ENCODE measurements at regions not wholly inside any gene's neighbourhood (a gene's known extent, or its start where the extent isn't known, plus 50 kb on each side); places are given as distances from the start of the nearest gene placed in this dataset.
A peak's percentile ranks its signal among the peaks of the same experiment; 100 is the strongest.
"Not testable (repeated sequence)": the region's sequence is repeated elsewhere in the genome, so short reads cannot be mapped to it uniquely, and the experiment has no call there.

- TF ChIP-seq CTCF (IDR thresholded peaks at IDR 0.05; ENCODE audit: extremely low read depth, low read depth, low read length) = no peak
- H4K20me1 ChIP-seq (ENCODE audit: insufficient read depth, low read length) = no peaks in the 10 kb centered on the region
- no peak overlapping the region for H3K4me2 ChIP-seq (ENCODE audit: insufficient read depth, low read length)
- H2AFZ ChIP-seq (ENCODE audit: low read length) = peak overlapping the region; percentile 25
- no peak for DNase-seq (ENCODE audit: insufficient read length, low spot score, missing footprints)
- H3K9me3 ChIP-seq (ENCODE audit: low read depth, low read length) = no peaks in the 10 kb centered on the region
- no peaks in the 10 kb centered on the region for H3K27me3 ChIP-seq (ENCODE audit: insufficient read depth, low read length)
- H3K4me1 ChIP-seq (ENCODE audit: insufficient read depth, low read length) = no peaks in the 10 kb centered on the region
- no peaks in the 10 kb centered on the region for H3K36me3 ChIP-seq (ENCODE audit: insufficient read depth, low read length)
- H3K4me3 ChIP-seq (ENCODE audit: insufficient read depth, low read length) = no peak overlapping the region
- no peaks in the 10 kb centered on the region for H3K79me2 ChIP-seq (ENCODE audit: insufficient read depth, low read length)
- no peak overlapping the region for H3K27ac ChIP-seq (ENCODE audit: low read depth, low read length)
These were observed 906.7 kb downstream of the NR2F1-AS1 start for GRCh38 chr5:92674321-92674720.

GRCh38 chr5:92665506-92665905 is 915.5 kb downstream of the NR2F1-AS1 start:
- no peaks in the 10 kb centered on the region for H3K79me2 ChIP-seq (ENCODE audit: insufficient read depth, low read length)
- no peaks in the 10 kb centered on the region for H3K36me3 ChIP-seq (ENCODE audit: insufficient read depth, low read length)
- no peak for TF ChIP-seq CTCF (IDR thresholded peaks at IDR 0.05; ENCODE audit: extremely low read depth, low read depth, low read length)
- no peaks in the 10 kb centered on the region for H3K4me1 ChIP-seq (ENCODE audit: insufficient read depth, low read length)
- H3K27ac ChIP-seq (ENCODE audit: low read depth, low read length) = no peak overlapping the region
- no peak overlapping the region for H3K4me3 ChIP-seq (ENCODE audit: insufficient read depth, low read length)
- no peak for DNase-seq (ENCODE audit: insufficient read length, low spot score, missing footprints)
- no peaks in the 10 kb centered on the region for H4K20me1 ChIP-seq (ENCODE audit: insufficient read depth, low read length)
- H3K9me3 ChIP-seq (ENCODE audit: low read depth, low read length) = no peaks in the 10 kb centered on the region
- no peaks in the 10 kb centered on the region for H3K27me3 ChIP-seq (ENCODE audit: insufficient read depth, low read length)
- H2AFZ ChIP-seq (ENCODE audit: low read length) = no peak overlapping the region
- H3K4me2 ChIP-seq (ENCODE audit: insufficient read depth, low read length) = no peak overlapping the region

- Histone ChIP-seq H3K79me2 (ENCODE audit: insufficient read depth, low read length) (no peaks in the 10 kb centered on the region), H3K4me2 (ENCODE audit: insufficient read depth, low read length) (no peak overlapping the region), H3K4me3 (ENCODE audit: insufficient read depth, low read length) (no peak overlapping the region), H3K36me3 (ENCODE audit: insufficient read depth, low read length) (no peaks in the 10 kb centered on the region), H3K4me1 (ENCODE audit: insufficient read depth, low read length) (no peaks in the 10 kb centered on the region), H3K9me3 (ENCODE audit: low read depth, low read length) (no peaks in the 10 kb centered on the region), H4K20me1 (ENCODE audit: insufficient read depth, low read length) (no peaks in the 10 kb centered on the region), H2AFZ (ENCODE audit: low read length) (peak overlapping the region; percentile 1), H3K27ac (ENCODE audit: low read depth, low read length) (no peak overlapping the region), H3K27me3 (ENCODE audit: insufficient read depth, low read length) (no peaks in the 10 kb centered on the region)
- DNase-seq (ENCODE audit: insufficient read length, low spot score, missing footprints) = no peak
- TF ChIP-seq CTCF (IDR thresholded peaks at IDR 0.05; ENCODE audit: extremely low read depth, low read depth, low read length) = no peak
These were observed 918.3 kb downstream of the NR2F1-AS1 start for GRCh38 chr5:92662741-92663140.

GRCh38 chr5:92659246-92659645 is 921.8 kb downstream of the NR2F1-AS1 start:
- Histone ChIP-seq H3K9me3 (ENCODE audit: low read depth, low read length) (no peaks in the 10 kb centered on the region), H3K27ac (ENCODE audit: low read depth, low read length) (no peak overlapping the region), H2AFZ (ENCODE audit: low read length) (no peak overlapping the region), H3K36me3 (ENCODE audit: insufficient read depth, low read length) (no peaks in the 10 kb centered on the region), H3K4me2 (ENCODE audit: insufficient read depth, low read length) (no peak overlapping the region), H3K79me2 (ENCODE audit: insufficient read depth, low read length) (no peaks in the 10 kb centered on the region), H3K27me3 (ENCODE audit: insufficient read depth, low read length) (no peaks in the 10 kb centered on the region), H3K4me1 (ENCODE audit: insufficient read depth, low read length) (no peaks in the 10 kb centered on the region), H3K4me3 (ENCODE audit: insufficient read depth, low read length) (no peak overlapping the region), H4K20me1 (ENCODE audit: insufficient read depth, low read length) (no peaks in the 10 kb centered on the region)
- TF ChIP-seq CTCF (IDR thresholded peaks at IDR 0.05; ENCODE audit: extremely low read depth, low read depth, low read length) = no peak
- no peak for DNase-seq (ENCODE audit: insufficient read length, low spot score, missing footprints)

- not testable (repeated sequence) for H3K36me3 ChIP-seq (ENCODE audit: insufficient read depth, low read length); H3K9me3 ChIP-seq (ENCODE audit: low read depth, low read length); H3K27me3 ChIP-seq (ENCODE audit: insufficient read depth, low read length); H3K4me3 ChIP-seq (ENCODE audit: insufficient read depth, low read length); H2AFZ ChIP-seq (ENCODE audit: low read length); H3K4me1 ChIP-seq (ENCODE audit: insufficient read depth, low read length); H4K20me1 ChIP-seq (ENCODE audit: insufficient read depth, low read length); H3K79me2 ChIP-seq (ENCODE audit: insufficient read depth, low read length); DNase-seq (ENCODE audit: insufficient read length, low spot score, missing footprints); H3K4me2 ChIP-seq (ENCODE audit: insufficient read depth, low read length); H3K27ac ChIP-seq (ENCODE audit: low read depth, low read length)
These were observed 926.4 kb downstream of the NR2F1-AS1 start for GRCh38 chr5:92654601-92655000.
